Hematopoietic multipotent progenitor cell treated with erythropoietin and hydrocortisone succinate and interleukin-3 and kit ligand, for 6 days (in vitro differentiated cells): ENCODE measurements at regions not wholly inside any gene's neighbourhood (a gene's known extent, or its start where the extent isn't known, plus 50 kb on each side); places are given as distances from the start of the nearest gene placed in this dataset.
"Not testable (repeated sequence)": the region's sequence is repeated elsewhere in the genome, so short reads cannot be mapped to it uniquely, and the experiment has no call there.

Experiments used
- DNase-seq: peaks from one replicate; pipeline ENCODE4 v3.0.0-alpha.2; 2015

GRCh38 chr14:22282949-22283348 lies 306.1 kb downstream of the DAD1 start:
- DNase-seq = peak; percentile 34

- peak; percentile 56 for DNase-seq
Observed at GRCh38 chr14:22282417-22282816, 306.6 kb downstream of the DAD1 start.

- not testable (repeated sequence) for DNase-seq
Observed at GRCh38 chr14:22281447-22281874, 307.6 kb downstream of the DAD1 start.

GRCh38 chr14:22280497-22281316 lies 308.3 kb downstream of the DAD1 start:
- no peak for DNase-seq

- DNase-seq = peak; percentile 57
Observed at GRCh38 chr14:22276913-22277816, 311.9 kb downstream of the DAD1 start.

GRCh38 chr14:22271838-22272799 lies 316.9 kb downstream of the DAD1 start:
- DNase-seq = no peak

- peak; percentile 69 for DNase-seq
Observed at GRCh38 chr14:22268875-22269274, 320.1 kb downstream of the DAD1 start.

- DNase-seq = no peak
Observed at GRCh38 chr14:22266683-22267082, 322.3 kb downstream of the DAD1 start.

- no peak for DNase-seq
Observed at GRCh38 chr14:22266142-22266442, 322.9 kb downstream of the DAD1 start.

GRCh38 chr14:22265319-22266141 lies 323.5 kb downstream of the DAD1 start:
- peak; percentile 47 for DNase-seq

GRCh38 chr14:22264759-22265158 lies 324.3 kb downstream of the DAD1 start:
- DNase-seq = no peak

GRCh38 chr14:22263961-22264360 lies 325.1 kb downstream of the DAD1 start:
- DNase-seq = no peak

- DNase-seq = no peak
Observed at GRCh38 chr14:22262881-22263280, 326.1 kb downstream of the DAD1 start.

GRCh38 chr14:22255017-22255950 lies 333.7 kb downstream of the DAD1 start:
- no peak for DNase-seq

- peak; percentile 35 for DNase-seq
Observed at GRCh38 chr14:22252686-22253085, 336.3 kb downstream of the DAD1 start.

GRCh38 chr14:22251090-22251489 lies 337.9 kb downstream of the DAD1 start:
- no peak for DNase-seq

GRCh38 chr14:22249770-22250169 lies 339.3 kb downstream of the DAD1 start:
- no peak for DNase-seq

- no peak for DNase-seq
Observed at GRCh38 chr14:22243971-22244581, 344.9 kb downstream of the DAD1 start.

- peak; percentile 61 for DNase-seq
Observed at GRCh38 chr14:22238320-22238719, 350.7 kb downstream of the DAD1 start.

- no peak for DNase-seq
Observed at GRCh38 chr14:22233377-22233776, 355.6 kb downstream of the DAD1 start.
